Spleen (tissue), 7 donors: ENCODE measurements at regions not wholly inside any gene's neighbourhood (a gene's known extent, or its start where the extent isn't known, plus 50 kb on each side); places are given as distances from the start of the nearest gene placed in this dataset.

Experiments used
- CTCF ChIP-seq, 11 experiments: fragments of 200-600 bp in 7 of 11; fragments of 450-650 bp in 4 of 11; sonication (generic) in 4 of 11; IDR thresholded peaks in 8 of 11; conservative IDR thresholded peaks in 3 of 11; 1 replicate in 7 of 11; 2 replicates in 4 of 11; pipeline versions ENCODE4 v1.4.0 to v1.8.0; 2016 to 2021; ENCODE audit warnings: antibody characterized with exemption in 11 of 11, inconsistent platforms in 4 of 11, mild to moderate bottlenecking in 1 of 11
- POLR2A ChIP-seq, 3 donors: fragments of 450-650 bp; IDR thresholded peaks; one replicate each; pipeline ENCODE4 v1.5.1; 2017; ENCODE audit warnings: antibody characterized with exemption in 3 of 3, mild to moderate bottlenecking in 1 of 3
- donor health status: DM: no; HTN: no; CAD: no; lungs with moderate emphysema.
- donor health status: DM: no; HTN: no; CAD: no.
- donor health status: DM: no; HTN: no; CAD: no.

GRCh38 chr2:43136011-43136799, 90.2 kb downstream of the ZFP36L2 start:
- TF ChIP-seq POLR2A (IDR thresholded peaks at IDR 0.05) (no peak), CTCF (IDR thresholded peaks at IDR 0.05 in 8 of 11, conservative IDR thresholded peaks at IDR 0.05 in 3 of 11) (no peak)
